Right ventricle myocardium superior (tissue), 1 donor: ENCODE measurements at regions not wholly inside any gene's neighbourhood (a gene's known extent, or its start where the extent isn't known, plus 50 kb on each side); places are given as distances from the start of the nearest gene placed in this dataset.

Experiments
- ATAC-seq: fragments of 200-7000 bp; cut with Tn5 transposase; one replicate; pipeline ENCODE4 v1.9.1; 2020; ENCODE audit warnings: mild to moderate bottlenecking; ENCODE audit not compliant: poor library complexity
- DNase-seq: peaks from one replicate; pipeline ENCODE4 v3.0.0-alpha.2; 2020
- intact Hi-C: fragments of 100-400 bp; cut with DNase I; formaldehyde crosslinking; loops from one replicate; pipeline ENCODE4 v1.11.2; 2022
- donor health status: DM: no; HTN: yes; CAD: no; lungs with severe emphysema.

GRCh38 chr5:28249771-28250415, 1211.5 kb upstream of the CDH9 start:
- DNase-seq: no peak
- ATAC-seq: no peak

GRCh38 chr5:28234356-28234968, 1196.1 kb upstream of the CDH9 start:
- DNase-seq (no peak), ATAC-seq (no peak)
- intact Hi-C loops: no loop called here

More at GRCh38 chr5:28249771-28250415, 1211.5 kb upstream of the CDH9 start:
- intact Hi-C loops: no loop called here

GRCh38 chr5:28226407-28226806, 1188.0 kb upstream of the CDH9 start:
- no peak for ATAC-seq
- DNase-seq: no peak
- intact Hi-C loops: no loop called here

- no peak for DNase-seq
- intact Hi-C loops: no loop called here
- ATAC-seq: no peak
Observed at GRCh38 chr5:28219539-28219938, 1181.2 kb upstream of the CDH9 start.

GRCh38 chr5:28217695-28218094, 1179.3 kb upstream of the CDH9 start:
- intact Hi-C loops: no loop called here
- DNase-seq: no peak
- no peak for ATAC-seq

- DNase-seq (no peak), ATAC-seq (no peak)
- intact Hi-C loops: no loop called here
Observed at GRCh38 chr5:28216939-28217360, 1178.6 kb upstream of the CDH9 start.

- ATAC-seq (no peak), DNase-seq (no peak)
- intact Hi-C loops: no loop called here
Observed at GRCh38 chr5:28215091-28215490, 1176.7 kb upstream of the CDH9 start.

GRCh38 chr5:28214292-28214691, 1175.9 kb upstream of the CDH9 start:
- ATAC-seq: no peak
- DNase-seq: no peak
- intact Hi-C loops: no loop called here

- DNase-seq: no peak
- no peak for ATAC-seq
- intact Hi-C loops: no loop called here
Observed at GRCh38 chr5:28208356-28208755, 1170.0 kb upstream of the CDH9 start.

- intact Hi-C loops: no loop called here
- DNase-seq (no peak), ATAC-seq (no peak)
Observed at GRCh38 chr5:28190011-28190410, 1151.6 kb upstream of the CDH9 start.

GRCh38 chr5:28174691-28175090, 1136.3 kb upstream of the CDH9 start:
- intact Hi-C loops: no loop called here
- ATAC-seq (no peak), DNase-seq (no peak)

- ATAC-seq (no peak), DNase-seq (no peak)
- intact Hi-C loops: no loop called here
Observed at GRCh38 chr5:28165096-28165495, 1126.7 kb upstream of the CDH9 start.

GRCh38 chr5:28164568-28164967, 1126.2 kb upstream of the CDH9 start:
- DNase-seq (no peak), ATAC-seq (no peak)
- intact Hi-C loops: no loop called here

GRCh38 chr5:28156981-28157380, 1118.6 kb upstream of the CDH9 start:
- intact Hi-C loops: no loop called here
- ATAC-seq: no peak
- no peak for DNase-seq

GRCh38 chr5:28143519-28143918, 1105.1 kb upstream of the CDH9 start:
- ATAC-seq (no peak), DNase-seq (no peak)
- intact Hi-C loops: no loop called here

- no peak for ATAC-seq
- intact Hi-C loops: no loop called here
- DNase-seq: no peak
Observed at GRCh38 chr5:28132151-28132550, 1093.8 kb upstream of the CDH9 start.

GRCh38 chr5:28117691-28118090, 1079.3 kb upstream of the CDH9 start:
- DNase-seq: no peak
- no peak for ATAC-seq
- intact Hi-C loops: no loop called here

- DNase-seq (no peak), ATAC-seq (no peak)
- intact Hi-C loops: no loop called here
Observed at GRCh38 chr5:28117273-28117672, 1078.9 kb upstream of the CDH9 start.

- ATAC-seq (no peak), DNase-seq (no peak)
- intact Hi-C loops: no loop called here
Observed at GRCh38 chr5:28110781-28111180, 1072.4 kb upstream of the CDH9 start.

- ATAC-seq (no peak), DNase-seq (no peak)
- intact Hi-C loops: no loop called here
Observed at GRCh38 chr5:28104080-28104479, 1065.7 kb upstream of the CDH9 start.

- DNase-seq: no peak
- intact Hi-C loops: no loop called here
- ATAC-seq: no peak
Observed at GRCh38 chr5:28084069-28084468, 1045.7 kb upstream of the CDH9 start.
